HG03066 (cell line): ENCODE measurements at regions not wholly inside any gene's neighbourhood (a gene's known extent, or its start where the extent isn't known, plus 50 kb on each side); places are given as distances from the start of the nearest gene placed in this dataset.
"Not testable (repeated sequence)": the region's sequence is repeated elsewhere in the genome, so short reads cannot be mapped to it uniquely, and the experiment has no call there.

ENCODE experiments used
- ATAC-seq: cut with Tn5 transposase; IDR thresholded peaks from one replicate; pipeline ENCODE4 v1.9.1; 2021; ENCODE audit warnings: low read depth; ENCODE audit not compliant: unreplicated experiment

- ATAC-seq, result no peak
Measured at GRCh38 chr21:38092051-38092450, 164.7 kb upstream of the KCNJ15 start.

- ATAC-seq, result no peak
Measured at GRCh38 chr21:38095220-38095619, 161.6 kb upstream of the KCNJ15 start.

- ATAC-seq, result no peak
Measured at GRCh38 chr21:38097789-38098188, 159.0 kb upstream of the KCNJ15 start.

- ATAC-seq, result no peak
Measured at GRCh38 chr21:38112219-38112789, 144.5 kb upstream of the KCNJ15 start.

GRCh38 chr21:38114717-38115333, 142.0 kb upstream of the KCNJ15 start:
- no peak for ATAC-seq

- no peak for ATAC-seq
Measured at GRCh38 chr21:38115870-38116269, 140.9 kb upstream of the KCNJ15 start.

- ATAC-seq, result no peak
Measured at GRCh38 chr21:38119793-38120192, 137.0 kb upstream of the KCNJ15 start.

- ATAC-seq, result not testable (repeated sequence)
Measured at GRCh38 chr21:38120679-38120983, 136.2 kb upstream of the KCNJ15 start.

- ATAC-seq, result no peak
Measured at GRCh38 chr21:38120984-38121855, 135.6 kb upstream of the KCNJ15 start.

- ATAC-seq, result no peak
Measured at GRCh38 chr21:38121888-38122720, 134.7 kb upstream of the KCNJ15 start.

GRCh38 chr21:38123626-38124025, 133.2 kb upstream of the KCNJ15 start:
- ATAC-seq, result no peak

GRCh38 chr21:38126666-38127303, 130.0 kb upstream of the KCNJ15 start:
- ATAC-seq, result peak; percentile 56

- ATAC-seq, result no peak
Measured at GRCh38 chr21:38129711-38130110, 127.1 kb upstream of the KCNJ15 start.

- ATAC-seq, result no peak
Measured at GRCh38 chr21:38133240-38133639, 123.6 kb upstream of the KCNJ15 start.

- no peak for ATAC-seq
Measured at GRCh38 chr21:38134084-38134873, 122.5 kb upstream of the KCNJ15 start.

GRCh38 chr21:38136201-38136600, 120.6 kb upstream of the KCNJ15 start:
- ATAC-seq, result no peak

GRCh38 chr21:38139380-38140168, 117.2 kb upstream of the KCNJ15 start:
- no peak for ATAC-seq

GRCh38 chr21:38140207-38140903, 116.4 kb upstream of the KCNJ15 start:
- no peak for ATAC-seq
